ENCODE measurements at regions not wholly inside any gene's neighbourhood (a gene's known extent, or its start where the extent isn't known, plus 50 kb on each side); places are given as distances from the start of the nearest gene placed in this dataset.

DNA sequence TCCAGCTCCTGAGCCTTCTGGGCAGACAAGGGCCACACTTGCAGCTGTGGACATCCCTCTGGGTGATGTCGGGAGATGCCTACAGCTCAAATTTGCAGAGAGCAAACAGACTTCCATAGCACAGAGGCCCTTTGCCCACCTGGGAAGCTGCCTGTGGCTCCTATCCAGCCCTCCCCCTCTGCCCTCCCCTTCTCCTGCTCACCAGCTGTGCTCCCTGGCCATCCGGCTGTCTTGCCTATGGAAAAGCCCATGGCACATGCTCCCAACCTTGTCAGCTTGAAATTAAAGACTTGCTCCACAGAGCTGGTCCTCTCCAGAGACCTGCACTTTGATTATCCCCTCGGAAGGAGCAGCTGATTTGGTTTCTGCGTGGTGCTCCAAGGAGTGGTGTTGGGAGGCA lies 118.9 kb upstream of the NECTIN1 start:
- DNase-seq: no peak

DNA sequence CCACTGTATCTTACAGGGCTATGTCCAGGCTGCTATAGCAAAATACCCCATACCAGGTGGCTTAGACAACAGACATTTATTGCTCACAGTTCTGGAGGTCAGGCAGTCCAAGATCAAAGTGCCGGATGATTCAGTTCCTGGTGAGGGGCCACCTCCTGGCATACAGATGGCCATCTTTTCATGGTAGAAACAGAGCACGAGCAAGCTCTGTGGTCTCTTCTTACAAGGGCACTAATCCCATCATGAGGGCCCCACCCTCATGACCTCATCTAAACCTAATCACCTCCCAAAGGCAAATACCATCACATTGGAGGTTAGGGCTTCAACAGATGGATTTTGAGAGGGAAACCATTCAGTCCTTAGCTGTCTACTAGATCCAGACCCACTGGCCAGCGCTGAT lies 117.4 kb upstream of the NECTIN1 start:
- DNase-seq: no peak

DNA sequence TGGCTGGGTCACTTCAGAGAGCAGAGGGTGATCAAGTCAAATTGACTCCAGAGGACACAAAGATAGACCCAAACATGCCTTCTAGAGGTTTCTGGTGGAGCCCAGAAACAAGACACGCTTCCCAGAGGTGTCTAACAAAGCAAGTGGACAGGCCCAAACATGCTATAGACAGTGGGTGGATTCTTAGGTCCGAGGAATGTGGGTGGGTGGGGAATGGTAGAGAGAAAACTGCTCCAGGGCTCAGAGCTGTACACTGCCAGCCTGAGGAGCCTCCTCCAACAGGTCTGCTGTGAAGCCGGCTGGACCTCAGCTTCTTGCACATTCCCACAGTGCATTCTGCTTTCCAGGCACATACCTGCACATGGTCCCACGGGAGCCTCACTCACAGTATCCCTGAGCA lies 116.8 kb upstream of the NECTIN1 start:
- DNase-seq: no peak

DNA sequence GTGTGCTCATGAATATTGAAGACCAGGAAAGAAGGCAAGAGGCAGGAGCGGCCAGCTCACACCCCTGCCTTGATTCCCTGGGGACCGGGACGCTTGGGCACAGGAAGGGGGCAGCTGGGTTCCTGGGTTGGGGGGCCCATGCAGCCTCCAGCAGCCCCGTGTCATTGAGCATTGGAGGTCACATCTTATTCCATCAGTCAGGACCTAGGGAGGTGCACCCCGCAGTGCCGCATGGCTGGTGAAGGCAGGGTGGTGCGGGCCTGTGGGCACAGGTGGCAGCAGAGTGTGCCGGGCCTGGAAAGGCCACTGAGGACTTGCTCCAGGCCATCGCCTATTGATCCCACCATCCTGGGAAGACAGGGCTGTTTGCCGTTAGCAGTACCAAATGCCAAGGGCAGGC lies 116.3 kb upstream of the NECTIN1 start:
- DNase-seq: no peak

DNA sequence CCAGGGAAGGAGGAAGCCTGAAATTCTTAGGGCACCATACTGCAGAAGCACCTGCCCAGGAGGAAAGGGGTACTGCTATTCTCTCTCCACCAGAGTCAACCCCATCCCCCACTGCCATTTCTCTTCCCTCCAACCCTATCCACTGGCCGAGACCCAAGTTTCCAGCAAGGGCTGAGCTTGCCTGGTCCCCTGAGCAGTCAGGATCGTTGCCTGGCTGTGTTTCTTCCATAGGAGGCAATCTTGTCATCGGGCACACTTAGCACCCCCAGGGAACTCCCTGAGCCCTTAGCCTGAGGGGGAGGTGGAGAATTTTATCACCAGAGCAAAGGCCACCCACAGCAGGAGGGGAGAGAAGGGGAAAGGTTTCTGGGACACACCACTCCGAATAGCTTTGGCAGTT lies 115.8 kb upstream of the NECTIN1 start:
- DNase-seq: no peak

DNA sequence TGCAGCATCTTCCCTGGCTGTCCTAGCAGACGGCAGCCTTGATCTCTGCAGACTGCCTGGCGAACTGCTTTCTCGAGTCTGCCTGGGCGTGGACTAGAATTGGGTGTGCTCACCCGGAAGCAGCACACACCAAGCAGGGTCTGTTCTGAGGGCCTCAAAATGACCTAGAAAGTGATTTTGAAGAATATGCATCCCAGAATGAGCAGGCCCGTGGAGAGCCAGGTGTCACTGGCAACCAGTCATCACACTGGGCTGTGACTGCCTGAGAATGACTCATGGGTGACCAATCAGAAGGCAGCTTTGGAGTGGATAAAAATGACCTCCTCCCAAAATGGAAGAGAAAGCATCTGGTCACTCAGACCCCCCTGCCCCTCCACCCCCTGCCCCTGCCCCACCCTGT lies 114.9 kb upstream of the NECTIN1 start:
- no peak for DNase-seq

DNA sequence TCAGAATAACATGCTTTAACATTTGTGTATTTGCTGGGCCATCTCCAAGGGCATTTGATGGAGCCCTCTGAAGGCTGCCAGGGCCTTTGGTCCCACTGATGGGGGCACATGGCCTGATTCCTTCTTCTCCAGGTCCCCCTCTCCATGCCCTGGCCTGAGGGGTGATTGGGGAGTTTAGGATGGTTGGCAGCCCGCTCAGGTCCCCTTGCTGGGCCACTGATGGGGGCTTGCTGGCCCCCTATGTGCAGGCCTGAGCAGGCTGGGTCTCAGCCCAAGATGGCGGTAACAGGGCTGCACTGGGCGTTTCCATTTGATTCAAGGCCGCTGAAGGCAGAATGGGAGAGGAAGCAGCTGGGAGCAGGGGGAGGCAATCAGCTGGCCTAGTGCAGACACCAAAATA lies 113.7 kb upstream of the NECTIN1 start:
- no peak for DNase-seq

DNA sequence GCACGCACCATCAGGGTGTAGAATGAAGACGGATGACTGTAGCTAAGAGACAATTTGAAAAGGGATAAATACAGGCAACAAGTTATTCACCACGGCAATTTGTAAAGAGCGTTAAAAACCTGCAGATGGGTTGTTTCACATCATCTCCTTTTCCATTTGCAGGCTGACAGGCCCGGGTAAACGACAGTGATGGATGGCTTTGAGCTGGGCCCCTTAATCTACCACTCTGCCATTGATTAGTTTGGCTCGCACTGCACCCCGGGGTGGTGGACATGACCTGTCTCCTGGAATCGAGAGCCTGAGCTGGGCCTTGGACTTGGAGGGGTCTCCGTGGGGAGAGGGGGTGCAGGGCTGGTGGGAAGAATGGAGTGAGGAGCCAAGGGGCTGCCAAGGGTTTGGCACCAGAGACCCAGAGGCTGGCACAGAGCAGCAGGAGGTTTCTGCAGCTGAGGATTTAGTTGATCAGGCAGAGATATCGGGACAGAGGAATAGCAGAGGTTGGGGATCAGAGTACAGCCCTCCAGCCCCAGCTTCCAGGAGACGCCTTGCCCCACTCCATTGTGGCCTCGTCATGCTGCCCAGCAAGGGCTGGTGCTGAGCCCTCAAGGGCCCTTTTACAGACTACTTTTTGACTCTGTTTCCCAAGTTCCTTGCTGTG lies 110.6 kb upstream of the NECTIN1 start:
- no peak for DNase-seq

DNA sequence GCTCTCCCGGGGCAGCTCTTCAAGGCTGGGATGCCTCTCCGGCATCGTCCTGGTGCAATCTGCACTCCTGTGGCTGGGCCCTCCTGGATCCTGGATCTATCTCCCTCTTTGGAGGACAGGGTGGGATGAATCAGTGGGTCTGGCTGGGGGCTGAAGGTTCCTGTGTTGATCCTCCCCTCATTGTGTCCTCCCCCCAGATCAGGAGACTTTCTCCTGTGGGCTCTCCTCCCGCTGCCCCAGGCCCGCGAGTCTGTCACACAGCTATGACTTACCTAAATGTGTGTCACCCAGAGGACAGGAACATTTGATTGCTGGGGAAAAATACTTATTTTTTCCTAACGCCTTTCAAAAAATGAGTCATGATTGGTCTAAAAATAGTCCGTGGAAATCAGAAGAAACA lies 106.8 kb upstream of the NECTIN1 start:
- DNase-seq: no peak

DNA sequence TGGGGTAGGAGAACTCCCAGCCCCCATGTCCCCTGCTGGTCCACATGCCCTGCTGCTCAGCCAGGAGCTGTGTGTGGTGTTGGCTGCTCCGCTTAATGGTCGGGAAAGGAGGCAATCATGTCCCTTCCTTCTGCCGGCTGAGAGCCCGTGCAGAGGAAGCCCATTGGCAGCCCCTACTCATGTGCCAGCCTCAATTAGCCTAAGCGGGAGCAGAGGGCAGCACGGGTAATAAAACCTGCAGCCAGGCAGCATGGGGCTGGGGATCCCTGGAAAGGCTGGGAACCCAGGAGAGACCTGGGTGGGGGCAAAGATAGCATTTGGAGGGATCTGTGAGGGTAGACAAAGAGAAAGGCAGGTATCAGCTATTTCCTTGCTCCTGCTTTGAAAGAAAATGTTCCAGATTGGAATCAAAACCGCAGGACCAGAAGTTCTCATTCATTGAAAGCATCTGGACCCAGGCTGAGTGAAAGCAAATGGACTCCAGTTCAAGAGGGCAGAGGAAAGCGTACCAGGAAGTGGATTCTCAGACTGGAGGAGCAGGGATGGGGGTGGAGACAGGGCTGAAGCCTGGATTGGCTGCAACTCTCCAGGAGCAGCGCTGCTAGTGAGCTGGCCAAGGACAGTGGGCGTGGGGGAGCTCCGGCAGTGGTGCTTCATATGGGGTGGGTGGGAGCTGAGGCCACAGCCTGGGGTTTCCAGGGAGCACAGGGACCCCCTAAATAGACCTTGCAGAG lies 103.4 kb upstream of the NECTIN1 start:
- DNase-seq: no peak

DNA sequence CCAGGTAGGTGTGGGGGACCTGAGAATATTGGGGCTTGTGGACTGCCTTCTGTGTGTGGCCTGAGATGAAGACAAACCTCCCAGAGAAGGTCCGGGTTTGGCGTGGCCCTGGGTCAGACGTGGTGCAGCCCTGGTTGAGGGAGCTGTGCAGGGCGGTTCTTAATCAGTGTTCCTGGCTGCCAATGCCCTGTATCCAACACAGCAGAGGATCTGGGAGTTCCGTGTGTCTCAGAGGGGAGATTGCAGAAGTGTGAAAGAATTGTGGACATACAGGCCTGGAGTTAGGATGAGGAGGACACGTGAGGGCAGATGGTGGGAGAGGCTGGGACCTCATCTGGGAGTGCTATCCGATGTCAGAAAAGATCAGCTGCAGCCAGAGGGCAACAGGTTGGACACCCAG lies 102.0 kb upstream of the NECTIN1 start:
- no peak for DNase-seq

DNA sequence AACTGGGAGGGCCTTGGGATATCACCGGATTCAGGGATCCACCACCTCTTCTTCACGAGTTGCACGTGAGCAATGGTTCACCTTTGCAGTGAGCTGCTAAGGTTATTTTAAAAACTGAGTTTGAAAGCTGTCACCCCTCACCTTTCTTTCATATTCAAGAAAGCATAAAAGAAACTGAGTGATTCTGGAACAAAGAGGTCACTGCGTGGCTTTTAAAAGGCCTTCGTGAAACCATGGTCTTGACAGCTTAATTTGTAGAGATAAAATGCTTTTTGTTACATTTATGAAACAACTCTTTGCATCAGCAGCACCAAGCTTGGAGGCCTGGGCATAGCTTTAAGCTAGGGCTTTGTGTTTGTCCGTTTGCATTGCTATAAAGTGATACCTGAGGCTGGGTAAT lies 101.4 kb upstream of the NECTIN1 start:
- no peak for DNase-seq

DNA sequence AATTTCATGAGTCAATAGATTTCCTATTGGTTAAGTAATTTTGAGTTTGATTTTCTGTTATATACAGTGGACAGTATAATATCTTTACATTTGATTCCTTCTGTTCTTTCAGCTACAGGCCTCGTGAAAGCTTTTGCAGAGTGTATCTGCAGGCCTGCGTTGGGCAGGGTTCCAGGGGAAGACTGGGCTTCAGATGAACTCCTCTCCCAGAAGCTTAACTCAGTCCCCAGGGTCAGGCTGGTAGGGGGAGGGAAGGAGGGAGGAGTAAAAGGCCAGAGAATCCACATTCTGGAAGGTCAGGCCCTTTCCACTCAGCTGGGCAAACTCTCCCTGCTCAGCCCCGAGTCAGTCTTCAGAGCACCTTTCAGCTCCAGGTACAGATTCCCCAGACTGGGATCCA lies 100.4 kb upstream of the NECTIN1 start:
- DNase-seq: no peak

DNA sequence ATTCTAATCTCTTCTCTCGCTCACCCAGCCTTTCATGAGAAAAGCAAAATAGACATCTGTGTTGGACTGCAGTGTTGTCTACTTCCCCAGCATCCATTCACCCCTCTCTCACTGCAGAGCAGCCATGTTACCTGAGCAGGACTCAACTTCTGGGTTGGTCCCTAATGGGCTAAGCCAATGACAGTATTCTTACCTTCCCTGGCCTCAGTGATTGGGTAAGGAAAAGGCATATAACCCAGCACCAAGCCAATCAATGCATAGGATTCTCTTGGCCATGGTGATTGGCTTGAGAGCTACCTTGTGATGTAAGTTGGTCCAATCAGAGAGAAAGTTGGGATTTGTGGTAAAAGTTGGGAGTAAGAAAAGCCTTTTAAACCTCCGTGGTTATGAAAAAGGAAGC lies 99.8 kb upstream of the NECTIN1 start:
- DNase-seq: no peak

DNA sequence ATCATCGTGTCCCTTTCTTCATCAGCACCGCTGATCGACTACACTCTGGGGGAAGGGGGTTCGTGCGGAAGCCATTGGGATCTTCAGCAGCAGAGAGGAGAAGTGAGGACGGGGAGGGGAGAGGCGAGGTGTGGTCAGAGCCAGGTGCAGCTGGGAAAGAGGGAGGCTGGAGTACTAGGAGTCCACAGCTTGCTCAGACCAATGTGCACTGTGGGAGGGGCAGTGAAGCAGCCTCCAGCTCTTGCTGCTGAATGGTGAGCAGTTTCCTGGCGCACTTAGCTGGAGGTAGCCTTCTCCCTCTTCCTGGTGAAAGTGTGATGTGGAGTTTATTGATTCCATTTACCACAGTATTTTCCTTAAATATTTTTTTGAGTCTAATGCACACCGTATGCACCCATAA lies 99.0 kb upstream of the NECTIN1 start:
- DNase-seq: no peak

DNA sequence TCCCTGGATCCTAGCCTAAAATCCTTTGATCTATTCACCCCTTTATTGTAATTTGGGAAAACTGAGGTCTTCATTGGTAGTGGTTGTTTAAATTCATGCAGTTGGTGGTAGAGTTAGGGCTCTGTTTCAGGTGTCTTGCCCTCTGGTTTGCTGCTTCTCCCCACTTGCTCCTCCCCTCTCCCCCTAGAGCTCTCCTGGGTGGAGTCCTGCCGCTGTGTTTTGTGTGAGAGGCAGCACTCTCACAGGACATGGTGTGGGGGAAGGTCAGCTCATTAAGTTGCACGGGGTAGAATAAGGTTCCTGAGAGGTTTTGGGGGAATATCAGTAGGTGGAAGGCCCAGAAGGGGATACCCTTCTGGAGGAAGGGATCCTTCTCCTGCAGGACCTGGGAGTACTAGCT lies 98.1 kb upstream of the NECTIN1 start:
- no peak for DNase-seq

DNA sequence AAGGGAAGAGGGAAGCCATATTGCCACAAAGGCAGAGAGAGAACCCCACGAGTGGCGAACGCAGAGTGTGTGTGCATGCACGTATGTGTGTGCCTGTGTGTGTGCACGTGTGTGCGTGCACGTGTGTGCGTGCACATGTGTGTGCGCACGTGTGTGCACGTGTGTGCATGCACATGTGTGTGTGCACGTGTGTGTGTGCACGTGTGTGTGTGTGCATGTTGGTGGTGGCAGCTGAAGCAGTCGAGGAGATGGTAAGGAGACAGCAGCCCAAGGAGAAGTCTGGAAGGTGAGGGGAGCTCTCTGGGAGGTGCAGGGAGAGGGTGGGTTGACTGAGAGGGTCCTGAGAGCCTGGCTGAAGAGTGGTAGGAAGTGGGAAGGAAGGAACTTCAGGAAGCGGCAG lies 94.1 kb upstream of the NECTIN1 start:
- no peak for DNase-seq

DNA sequence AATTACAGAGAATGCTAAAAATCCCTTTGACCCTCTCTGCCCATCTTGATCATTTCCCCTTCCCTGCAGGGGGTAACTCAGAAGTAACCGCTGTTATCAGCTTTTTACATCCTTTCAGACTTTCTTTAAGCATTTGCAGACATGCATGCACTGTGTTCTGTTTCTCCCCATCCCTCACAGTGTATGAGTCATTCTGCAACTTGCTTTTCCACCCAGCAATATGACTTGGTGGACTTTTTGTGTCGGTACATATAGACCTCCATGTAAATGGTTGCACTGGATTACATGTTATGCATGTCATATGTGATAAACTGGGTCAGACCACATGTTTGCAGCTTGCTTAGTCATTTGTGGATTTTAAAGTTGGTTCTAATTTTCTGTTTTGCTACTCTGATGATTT lies 87.7 kb upstream of the NECTIN1 start:
- DNase-seq: no peak

DNA sequence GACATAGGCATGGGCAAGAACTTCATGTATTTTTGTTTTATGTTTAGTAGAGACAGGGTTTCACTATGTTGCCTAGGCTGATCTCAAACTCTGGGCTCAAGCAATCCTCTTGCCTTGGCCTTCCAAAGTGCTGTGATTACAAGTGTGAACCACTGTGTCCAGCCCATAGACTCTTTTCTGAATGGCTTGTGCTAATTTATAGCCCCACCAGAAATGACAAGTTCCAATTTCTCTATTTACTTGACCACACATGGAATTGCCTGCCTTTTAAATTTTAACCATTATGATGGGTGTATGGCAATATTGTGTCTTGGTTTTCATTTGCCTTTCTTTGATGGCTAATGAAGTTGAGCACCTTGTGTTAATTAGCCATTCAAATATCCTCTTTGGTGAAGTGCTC lies 85.8 kb upstream of the NECTIN1 start:
- no peak for DNase-seq

DNA sequence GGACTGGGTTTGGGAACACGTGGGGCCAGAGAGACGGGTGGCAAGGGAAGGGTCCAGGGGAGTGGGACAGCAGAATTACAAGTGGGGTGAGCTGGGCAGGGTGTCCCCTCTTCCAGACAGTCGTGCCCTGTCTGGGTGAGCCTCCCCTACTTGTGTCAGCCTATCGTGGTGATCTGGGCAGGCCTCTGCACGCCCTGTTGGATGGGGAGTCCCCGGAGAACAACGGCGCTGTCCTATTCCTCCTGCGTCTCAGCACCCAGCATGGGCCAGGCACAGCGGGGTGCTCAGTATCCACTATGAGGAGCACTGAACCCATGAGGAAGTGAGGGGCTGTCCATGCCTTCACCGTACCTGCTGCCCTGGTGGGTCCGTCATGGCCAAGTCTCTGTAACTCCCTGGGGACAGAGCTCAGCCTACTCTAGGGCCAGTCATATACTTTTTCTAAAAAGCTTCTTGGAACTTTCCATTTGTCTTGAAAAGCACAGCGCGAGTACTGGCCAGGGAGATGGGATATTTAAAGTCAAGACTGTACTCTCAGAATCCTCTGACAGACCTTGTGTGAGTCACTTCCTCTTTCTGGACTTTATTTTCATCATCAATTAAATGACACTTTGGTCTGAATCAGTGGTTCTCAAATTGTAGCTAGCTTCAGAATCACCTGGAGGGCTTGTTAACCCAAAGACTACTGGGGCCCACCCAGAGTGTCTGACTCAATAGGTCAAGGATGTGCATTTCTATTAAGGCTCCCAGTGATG lies 81.7 kb upstream of the NECTIN1 start:
- DNase-seq: no peak

DNA sequence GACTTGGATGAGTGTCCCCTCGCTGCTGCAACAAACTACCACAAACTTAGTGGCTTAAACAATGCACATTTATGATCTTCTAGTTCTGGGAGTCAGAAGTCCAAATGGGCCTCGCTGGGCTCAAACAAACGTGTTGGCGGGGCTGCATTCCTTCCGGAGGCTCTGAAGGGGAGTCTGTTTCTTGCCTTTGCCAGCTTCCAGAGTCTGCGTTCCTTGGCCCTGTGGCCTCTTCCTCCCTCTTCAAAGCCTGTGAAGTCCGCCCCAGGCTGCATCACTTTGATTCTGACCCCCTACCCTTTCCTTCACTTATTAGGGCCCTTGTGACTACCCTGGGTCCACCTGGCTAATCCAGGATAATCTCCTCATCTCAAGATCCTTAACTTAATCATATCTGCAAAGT lies 80.3 kb upstream of the NECTIN1 start:
- DNase-seq: no peak

DNA sequence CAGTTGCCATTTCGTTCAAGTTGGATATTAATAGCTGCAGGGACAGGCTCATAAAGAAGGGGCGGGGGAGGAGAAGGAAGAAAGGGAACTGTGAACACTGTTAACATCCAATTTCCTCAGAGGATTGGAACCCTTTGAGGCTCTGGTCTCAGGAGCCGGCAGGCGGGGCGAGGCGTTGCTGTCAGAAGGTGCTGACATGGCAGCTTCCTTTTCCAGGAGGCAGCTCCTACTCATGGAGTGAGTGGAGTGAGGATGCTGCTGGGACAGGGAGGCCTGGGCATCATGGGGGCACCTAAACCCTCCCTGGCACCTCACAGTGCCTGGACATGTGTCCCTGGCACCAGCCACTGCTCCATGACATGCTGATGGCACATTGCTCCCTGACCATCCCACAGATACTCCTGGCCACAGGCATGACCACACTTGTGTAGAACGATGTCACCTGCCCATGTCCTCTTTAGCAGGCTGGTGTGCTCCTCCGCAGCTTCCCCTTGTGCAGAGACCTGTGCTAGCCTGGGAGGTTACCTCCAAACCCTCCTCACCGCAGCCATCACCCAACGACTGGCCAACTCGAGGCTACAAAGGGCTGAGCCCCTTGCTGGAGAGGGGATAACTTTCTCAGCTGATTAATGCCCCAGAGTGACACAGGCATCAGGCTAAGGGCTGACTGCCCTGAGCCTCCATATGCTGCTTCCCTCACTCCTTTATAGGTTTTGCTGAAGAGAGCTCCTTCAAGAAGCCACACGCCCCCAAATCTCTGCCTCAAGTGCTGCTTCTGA lies 79.6 kb upstream of the NECTIN1 start:
- no peak for DNase-seq

DNA sequence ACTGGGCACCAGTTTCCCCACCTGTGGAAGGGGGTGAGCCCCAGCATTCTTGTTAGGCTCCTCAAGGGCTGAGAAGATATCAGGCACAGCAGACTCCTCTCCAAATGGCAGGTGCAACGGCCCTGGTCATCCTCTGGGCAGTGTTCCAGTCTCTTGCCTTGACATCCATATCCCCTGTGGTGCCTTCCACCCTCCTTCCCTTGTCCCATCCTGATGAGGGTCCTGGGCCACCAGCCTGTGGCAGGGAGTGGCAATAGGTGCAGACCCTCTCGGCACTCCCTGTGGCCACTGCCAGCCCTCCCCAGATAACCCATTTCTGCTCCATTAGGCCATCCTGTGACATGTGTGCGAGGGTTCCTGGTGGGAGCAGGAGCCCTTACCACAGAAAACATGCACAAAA lies 78.8 kb upstream of the NECTIN1 start:
- DNase-seq: no peak

DNA sequence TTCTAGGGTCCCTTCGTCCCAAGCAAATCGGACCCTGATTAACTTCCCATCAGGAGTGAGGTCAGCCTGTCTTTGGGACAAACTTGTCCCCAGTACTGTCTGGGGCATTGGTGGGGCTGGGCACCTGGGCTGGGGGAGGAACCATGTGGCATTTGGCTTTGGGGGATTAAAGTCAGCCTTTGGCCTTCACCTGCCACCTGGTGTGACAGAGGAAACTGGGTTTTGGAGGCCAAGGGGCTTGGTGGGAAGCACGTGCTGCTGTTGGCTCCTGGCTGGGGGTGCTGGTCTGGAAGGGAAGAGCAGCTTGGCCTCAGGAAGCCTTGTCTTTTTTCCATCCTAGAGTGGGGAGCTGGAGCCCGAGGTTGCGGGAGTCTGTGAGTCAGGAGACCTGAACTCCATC lies 78.4 kb upstream of the NECTIN1 start:
- no peak for DNase-seq

Measured in NCI-H1694 (cell line).